GM19043 (cell line): ENCODE measurements at regions not wholly inside any gene's neighbourhood (a gene's known extent, or its start where the extent isn't known, plus 50 kb on each side); places are given as distances from the start of the nearest gene placed in this dataset.
"Not testable (repeated sequence)": the region's sequence is repeated elsewhere in the genome, so short reads cannot be mapped to it uniquely, and the experiment has no call there.

ENCODE experiments used
- ATAC-seq: cut with Tn5 transposase; IDR thresholded peaks from one replicate; pipeline ENCODE4 v1.9.1; 2021; ENCODE audit warnings: low read depth; ENCODE audit not compliant: unreplicated experiment

DNA sequence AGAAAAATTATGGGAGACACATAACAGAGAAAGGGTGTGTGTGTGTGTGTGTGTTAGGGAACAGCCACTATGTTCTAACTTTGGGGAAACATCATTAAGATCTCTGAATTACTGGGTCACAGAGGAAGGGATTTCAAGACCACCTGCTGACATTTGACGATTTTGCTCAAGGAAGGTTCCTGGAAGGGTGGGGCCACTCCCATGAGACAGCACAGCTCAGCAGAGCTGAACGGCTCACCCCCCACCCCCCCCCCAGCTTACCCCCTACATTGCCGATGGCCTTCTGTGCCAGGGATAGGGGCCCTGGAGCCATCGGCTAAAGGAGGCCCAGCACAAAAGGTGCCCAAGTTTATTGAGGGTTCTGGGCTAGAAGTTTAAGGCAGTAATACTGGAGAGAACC, 122.4 kb downstream of the NPIPB11 start:
- not testable (repeated sequence) for ATAC-seq

DNA sequence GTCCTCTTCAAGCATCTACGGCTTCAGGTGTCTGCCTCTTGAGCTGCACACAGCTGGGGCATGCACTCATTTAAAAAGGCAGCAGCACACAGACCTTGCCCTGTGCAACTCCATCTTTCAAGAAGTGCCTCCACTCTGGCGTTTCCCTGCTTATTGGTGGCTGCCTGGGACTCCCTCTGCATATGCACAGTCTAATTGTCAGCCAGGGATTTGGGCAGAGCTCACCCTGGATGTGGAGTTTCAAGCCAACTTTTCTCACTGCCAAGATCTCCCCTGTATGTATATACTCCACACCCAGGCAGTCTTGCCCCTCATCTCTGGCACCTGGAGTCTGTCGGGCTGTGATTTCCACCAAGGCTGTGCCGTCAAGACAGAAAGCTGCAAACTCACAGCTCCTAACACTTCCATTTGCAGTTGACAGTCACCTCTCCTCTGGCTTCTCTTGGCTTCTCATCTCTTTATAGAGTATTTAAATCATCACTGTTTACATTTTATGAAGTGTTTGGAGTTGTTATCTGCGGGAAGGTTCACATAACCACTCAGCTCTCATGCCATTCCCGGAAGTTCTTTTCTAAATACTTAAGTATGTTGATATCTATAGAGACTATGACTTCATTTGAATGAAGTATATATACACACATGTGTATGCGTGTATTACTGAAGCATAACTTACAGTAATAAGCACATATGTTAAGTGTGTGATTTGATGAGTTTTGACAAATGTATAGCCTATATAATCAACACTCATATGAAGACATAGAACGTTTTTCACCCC, 128.2 kb downstream of the NPIPB11 start:
- ATAC-seq: not testable (repeated sequence)

GRCh38 chr16:29276446-29276845, 130.1 kb downstream of the NPIPB11 start:
- not testable (repeated sequence) for ATAC-seq

GRCh38 chr16:29274055-29275035, 132.2 kb downstream of the NPIPB11 start:
- ATAC-seq: not testable (repeated sequence)

- ATAC-seq: not testable (repeated sequence)
Measured at GRCh38 chr16:29273298-29274054, 133.0 kb downstream of the NPIPB11 start.

DNA sequence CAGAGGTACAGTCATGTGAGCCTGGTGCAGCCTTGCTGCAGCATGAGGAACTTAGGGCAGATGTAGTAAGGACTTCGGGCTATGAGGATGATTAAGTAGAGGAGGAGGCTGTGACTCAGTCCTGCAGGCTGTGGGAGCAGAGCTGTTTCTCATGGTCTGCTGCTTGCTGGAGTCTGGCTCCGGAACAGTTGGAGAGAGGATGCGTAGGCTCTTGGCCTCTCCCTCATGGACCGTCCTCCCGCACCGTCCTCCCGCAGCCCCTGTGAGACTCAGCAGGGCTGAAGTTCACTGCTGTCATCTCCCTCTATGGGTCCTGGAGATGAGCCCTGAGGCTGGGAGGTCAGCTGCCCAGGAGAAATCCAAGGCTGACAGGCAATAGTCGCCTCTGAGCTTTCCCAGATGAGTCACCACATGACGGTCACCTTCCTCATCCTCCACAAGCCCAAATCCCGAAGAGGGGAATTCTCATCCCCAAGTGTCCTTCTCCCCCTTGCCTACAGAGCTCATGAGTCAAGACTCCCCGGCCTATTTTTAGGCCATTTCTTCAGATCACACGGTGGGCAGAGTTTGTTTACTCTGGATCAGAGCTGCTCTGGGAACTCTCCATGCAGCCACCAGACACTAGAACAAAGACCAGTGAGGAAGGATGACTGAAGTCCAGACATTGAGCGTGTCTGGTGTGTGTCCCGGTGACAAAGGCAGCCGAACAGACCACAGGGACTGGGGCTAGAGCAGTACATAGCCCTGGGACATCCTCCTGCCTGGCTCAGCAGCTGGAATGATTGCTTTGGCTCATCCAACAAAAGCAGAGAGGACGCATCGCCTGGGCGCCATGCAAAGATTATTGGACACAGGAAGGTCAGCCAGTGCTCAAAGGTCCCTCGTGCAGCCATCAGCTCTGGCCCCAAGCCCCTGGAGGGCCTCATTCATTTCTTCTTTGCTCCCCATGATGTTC, 134.5 kb downstream of the NPIPB11 start:
- ATAC-seq: not testable (repeated sequence)

DNA sequence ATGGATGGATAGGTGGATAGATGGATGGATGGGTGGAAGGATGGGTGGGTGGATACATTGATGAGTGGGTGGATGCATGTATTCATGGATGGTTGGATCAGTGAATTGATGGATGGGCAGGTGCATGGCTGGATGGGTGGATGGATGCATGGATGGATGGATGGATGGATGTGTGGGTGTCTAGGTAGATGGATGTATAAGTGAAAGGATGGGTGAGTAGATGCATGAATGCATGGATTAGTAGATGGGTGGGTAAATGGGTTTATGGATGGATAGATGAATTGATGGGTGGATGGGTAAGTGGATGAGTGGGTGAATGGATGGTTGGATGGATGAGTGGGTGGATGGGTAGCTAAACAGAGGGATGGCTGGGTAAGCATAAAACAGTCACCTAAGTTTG, 135.6 kb downstream of the NPIPB11 start:
- not testable (repeated sequence) for ATAC-seq

GRCh38 chr16:29270033-29270432, 136.5 kb downstream of the NPIPB11 start:
- not testable (repeated sequence) for ATAC-seq

GRCh38 chr16:29269192-29269811, 137.2 kb downstream of the NPIPB11 start:
- not testable (repeated sequence) for ATAC-seq

- ATAC-seq: not testable (repeated sequence)
Measured at GRCh38 chr16:29268785-29269191, 137.7 kb downstream of the NPIPB11 start.

- ATAC-seq: not testable (repeated sequence)
Measured at GRCh38 chr16:29268348-29268747, 138.2 kb downstream of the NPIPB11 start.

GRCh38 chr16:29267891-29268290, 138.6 kb downstream of the NPIPB11 start:
- not testable (repeated sequence) for ATAC-seq

- not testable (repeated sequence) for ATAC-seq
Measured at GRCh38 chr16:29267055-29267619, 139.4 kb downstream of the NPIPB11 start.

DNA sequence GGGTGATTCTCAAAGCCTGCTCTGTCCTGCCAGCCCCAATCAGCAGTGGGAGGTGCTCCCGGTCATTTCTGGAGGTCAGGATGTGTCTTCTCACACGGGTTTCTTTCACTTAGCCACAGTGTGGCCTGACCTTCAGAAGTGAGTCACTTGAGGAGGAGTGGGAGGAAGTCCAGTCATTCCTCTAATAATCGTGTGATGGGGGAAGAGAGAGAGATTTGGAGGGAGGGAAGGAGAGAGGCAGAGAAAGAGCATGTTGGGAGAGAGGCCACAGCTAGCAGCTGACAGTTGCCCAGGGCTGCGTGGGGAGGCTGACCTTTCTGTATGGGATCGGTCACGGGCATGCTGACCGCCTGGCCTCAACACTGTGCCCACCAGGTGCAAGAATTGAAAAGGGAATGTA, 139.9 kb downstream of the NPIPB11 start:
- ATAC-seq: not testable (repeated sequence)

- ATAC-seq: not testable (repeated sequence)
Measured at GRCh38 chr16:29265255-29265853, 141.2 kb downstream of the NPIPB11 start.

- ATAC-seq: not testable (repeated sequence)
Measured at GRCh38 chr16:29264080-29264837, 142.3 kb downstream of the NPIPB11 start.

DNA sequence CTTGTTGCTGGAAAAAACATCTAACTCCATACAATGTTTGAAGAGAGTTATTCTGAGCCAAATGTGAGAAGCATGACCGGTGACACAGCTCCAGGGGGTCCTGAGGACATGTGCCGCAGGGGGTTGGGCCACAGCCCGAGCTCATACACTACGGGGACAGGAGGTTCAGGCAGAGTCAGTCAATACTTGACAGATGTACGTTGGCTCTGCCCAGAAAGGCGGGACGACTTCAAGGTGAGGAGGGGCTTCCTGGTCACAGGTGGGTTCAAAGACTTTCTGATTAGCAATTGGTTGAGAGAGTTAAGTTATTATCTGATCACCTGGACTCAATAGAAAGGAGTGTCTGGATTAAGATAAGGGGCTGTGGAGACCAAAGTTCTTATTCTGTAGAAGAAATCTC, 143.8 kb downstream of the NPIPB11 start:
- ATAC-seq: not testable (repeated sequence)
